Ovary (tissue), 7 donors: ENCODE measurements at regions not wholly inside any gene's neighbourhood (a gene's known extent, or its start where the extent isn't known, plus 50 kb on each side); places are given as distances from the start of the nearest gene placed in this dataset.
A peak's percentile ranks its signal among the peaks of the same experiment; 100 is the strongest.

ENCODE experiments used
- DNase-seq, 5 donors: peaks; one replicate each; pipeline ENCODE4 v3.0.0-alpha.2; 2019 to 2020
- H3K27ac ChIP-seq, 2 donors: fragments of 200-600 bp; one replicate each; pipeline versions ENCODE4 v1.5.1 to v1.8.0; 2019 to 2022
- H3K27me3 ChIP-seq: fragments of 200-600 bp; one replicate; pipeline ENCODE4 v1.8.0; 2022
- H3K36me3 ChIP-seq: fragments of 200-600 bp; sonication (generic); one replicate; pipeline ENCODE4 v1.5.1; 2019
- H3K4me1 ChIP-seq: one replicate; pipeline ENCODE4 v1.8.1; 2013; ENCODE audit warnings: mild to moderate bottlenecking, moderate library complexity; ENCODE audit not compliant: insufficient read depth
- H3K4me3 ChIP-seq: fragments of 200-600 bp; sonication (generic); one replicate; pipeline ENCODE4 v1.5.1; 2017
- H3K9me3 ChIP-seq, 2 donors: fragments of 200-600 bp in 1 of 2; sonication (generic) in 1 of 2; one replicate each; pipeline versions ENCODE4 v1.5.1 to v1.8.1; 2013 to 2019; ENCODE audit warnings: mild to moderate bottlenecking in 1 of 2, moderate library complexity in 1 of 2
- EP300 ChIP-seq: sonication (generic); formaldehyde crosslinking; IDR thresholded peaks from one replicate; pipeline ENCODE4 v1.6.1; 2017; ENCODE audit warnings: antibody characterized with exemption
- POLR2A ChIP-seq: fragments of 450-650 bp; IDR thresholded peaks from one replicate; pipeline ENCODE4 v1.6.1; 2017; ENCODE audit warnings: antibody characterized with exemption, mild to moderate bottlenecking, moderate library complexity
- WGBS, 3 donors: extraction: QIAGEN DNeasy Blood & Tissue Kit in 1 of 3; methylation state at CpG; one replicate each; pipeline versions ENCODE4 v1.1.5 to v1.1.7; 2013 to 2017; 5-methylcytosine and 5-hydroxymethylcytosine counted together
- intact Hi-C, 4 donors: fragments of 100-400 bp; cut with DNase I; formaldehyde crosslinking; loops; one replicate each; pipeline versions ENCODE4 v1.11.0 to v1.15.1; 2022 to 2023
- TF ChIP-seq, protein P1 (sequence below), 3 donors: fragments of 450-650 bp in 2 of 3; fragments of 200-600 bp in 1 of 3; IDR thresholded peaks; one replicate each; pipeline versions ENCODE4 v1.5.1 to v1.8.0; 2016 to 2022; ENCODE audit warnings: antibody characterized with exemption in 3 of 3, mild to moderate bottlenecking in 1 of 3
- donor health status: DM: no; HTN: no; CAD: no; lungs with moderate emphysema.
- donor health status: DM: no; HTN: no; CAD: no.
- donor health status: Bipolar disorder and iron deficiency.
- donor health status: DM: no; HTN: no; CAD: no.
- donor health status: DM: yes; HTN: yes; CAD: no.

DNA sequence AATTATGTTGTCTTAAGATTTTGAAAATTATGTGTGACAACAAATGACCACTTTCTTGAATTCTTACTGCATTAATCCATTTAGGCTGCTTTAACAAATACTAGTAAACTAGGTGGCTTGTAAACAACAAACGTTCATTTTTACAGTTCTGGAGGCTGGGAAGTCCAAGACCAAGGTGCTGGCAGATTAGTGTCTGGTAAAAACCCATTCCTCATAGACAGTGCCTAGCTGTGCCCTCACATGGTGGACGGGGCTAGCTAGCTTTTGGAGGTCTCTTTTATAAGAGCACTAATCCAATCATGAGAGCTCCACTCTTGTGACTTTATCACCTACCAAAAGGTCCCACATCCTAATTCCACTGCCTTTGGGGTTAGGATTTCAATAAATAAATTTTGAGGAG is 425.8 kb downstream of the SPRY1 start:
- DNase-seq = no peak
- 87 to 92% (median 90%) methylated on average over 2 of the region's 2 CpGs for WGBS, 3 donors
- H3K4me1 ChIP-seq = peaks cover 3% of the 10 kb centered on the region
- intact Hi-C loops = no loop called here
- no peak overlapping the region for H3K27ac ChIP-seq
- H3K9me3 ChIP-seq = no peaks in the 10 kb centered on the region
- no peaks in the 10 kb centered on the region for H3K36me3 ChIP-seq
- no peak overlapping the region for H3K4me3 ChIP-seq
- TF ChIP-seq POLR2A = no peak
- TF ChIP-seq, protein P1, sequence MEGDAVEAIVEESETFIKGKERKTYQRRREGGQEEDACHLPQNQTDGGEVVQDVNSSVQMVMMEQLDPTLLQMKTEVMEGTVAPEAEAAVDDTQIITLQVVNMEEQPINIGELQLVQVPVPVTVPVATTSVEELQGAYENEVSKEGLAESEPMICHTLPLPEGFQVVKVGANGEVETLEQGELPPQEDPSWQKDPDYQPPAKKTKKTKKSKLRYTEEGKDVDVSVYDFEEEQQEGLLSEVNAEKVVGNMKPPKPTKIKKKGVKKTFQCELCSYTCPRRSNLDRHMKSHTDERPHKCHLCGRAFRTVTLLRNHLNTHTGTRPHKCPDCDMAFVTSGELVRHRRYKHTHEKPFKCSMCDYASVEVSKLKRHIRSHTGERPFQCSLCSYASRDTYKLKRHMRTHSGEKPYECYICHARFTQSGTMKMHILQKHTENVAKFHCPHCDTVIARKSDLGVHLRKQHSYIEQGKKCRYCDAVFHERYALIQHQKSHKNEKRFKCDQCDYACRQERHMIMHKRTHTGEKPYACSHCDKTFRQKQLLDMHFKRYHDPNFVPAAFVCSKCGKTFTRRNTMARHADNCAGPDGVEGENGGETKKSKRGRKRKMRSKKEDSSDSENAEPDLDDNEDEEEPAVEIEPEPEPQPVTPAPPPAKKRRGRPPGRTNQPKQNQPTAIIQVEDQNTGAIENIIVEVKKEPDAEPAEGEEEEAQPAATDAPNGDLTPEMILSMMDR (IDR thresholded peaks at IDR 0.05) = no peak
- H3K27me3 ChIP-seq = no peaks in the 10 kb centered on the region

GRCh38 chr4:123823244-123823643 is 426.6 kb downstream of the SPRY1 start:
- Histone ChIP-seq H3K9me3 (no peaks in the 10 kb centered on the region), H3K36me3 (no peaks in the 10 kb centered on the region), H3K4me1 (peaks cover 3% of the 10 kb centered on the region), H3K4me3 (no peak overlapping the region), H3K27me3 (no peaks in the 10 kb centered on the region), H3K27ac (no peak overlapping the region)
- TF ChIP-seq EP300 = no peak
- TF ChIP-seq, protein P1 (IDR thresholded peaks at IDR 0.05) = no peak
- no peak for TF ChIP-seq POLR2A
- intact Hi-C loops = no loop called here
- 85 to 93% (median 93%) methylated on average over 4 of the region's 4 CpGs for WGBS, 3 donors
- no peak for DNase-seq

DNA sequence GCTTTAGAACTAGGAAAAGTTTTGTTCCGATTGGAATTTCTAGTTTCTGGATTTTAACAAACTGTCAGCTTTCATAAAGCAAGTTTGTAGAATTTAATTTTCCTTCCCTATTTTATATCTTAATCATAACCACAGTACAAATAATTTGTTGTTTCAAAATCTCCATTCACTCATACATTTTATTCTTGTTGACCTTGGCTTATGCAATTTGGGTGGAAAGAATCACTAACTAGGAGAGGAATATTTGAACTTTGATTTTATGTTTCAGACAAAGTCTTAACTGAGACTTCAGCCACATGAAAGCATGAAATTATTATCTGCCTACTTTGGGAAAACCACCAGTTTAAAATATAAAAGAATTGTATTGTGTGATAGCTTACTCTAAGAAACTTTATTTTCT is 427.9 kb downstream of the SPRY1 start:
- Histone ChIP-seq H3K27ac (no peak overlapping the region), H3K36me3 (no peaks in the 10 kb centered on the region), H3K27me3 (no peaks in the 10 kb centered on the region), H3K4me1 (peaks cover 3% of the 10 kb centered on the region), H3K4me3 (no peak overlapping the region), H3K9me3 (no peaks in the 10 kb centered on the region)
- intact Hi-C loops = no loop called here
- WGBS, 3 donors = 43 to 69% (median 67%) methylated on average over 1 of the region's 1 CpG
- DNase-seq = no peak
- no peak for TF ChIP-seq POLR2A
- no peak for TF ChIP-seq EP300

- intact Hi-C loops = no loop called here
- no peak overlapping the region for H3K27ac ChIP-seq
- no peaks in the 10 kb centered on the region for H3K9me3 ChIP-seq
- H3K36me3 ChIP-seq = no peaks in the 10 kb centered on the region
- peaks cover 3% of the 10 kb centered on the region for H3K4me1 ChIP-seq
- TF ChIP-seq EP300 (no peak), POLR2A (no peak)
- TF ChIP-seq, protein P1 (IDR thresholded peaks at IDR 0.05) = no peak
- WGBS, 3 donors = 15 to 44% (median 20%) methylated on average over 1 of the region's 1 CpG
- no peak overlapping the region for H3K4me3 ChIP-seq
- DNase-seq = no peak
- no peaks in the 10 kb centered on the region for H3K27me3 ChIP-seq
Observed at GRCh38 chr4:123825596-123826291, 429.1 kb downstream of the SPRY1 start.

GRCh38 chr4:123826896-123827295 is 430.3 kb downstream of the SPRY1 start:
- DNase-seq = peak in 1 of 5 donors; percentile 47
- H3K27me3 ChIP-seq = no peaks in the 10 kb centered on the region
- no peaks in the 10 kb centered on the region for H3K36me3 ChIP-seq
- 93 to 99% (median 95%) methylated on average over 2 of the region's 2 CpGs for WGBS, 3 donors
- intact Hi-C loops = no loop called here
- no peaks in the 10 kb centered on the region for H3K9me3 ChIP-seq
- TF ChIP-seq EP300 (no peak), POLR2A (no peak)
- TF ChIP-seq, protein P1 (IDR thresholded peaks at IDR 0.05) = no peak
- H3K4me3 ChIP-seq = no peak overlapping the region
- H3K4me1 ChIP-seq = peaks cover 3% of the 10 kb centered on the region
- no peak overlapping the region for H3K27ac ChIP-seq
